ENCODE measurements at regions not wholly inside any gene's neighbourhood (a gene's known extent, or its start where the extent isn't known, plus 50 kb on each side); places are given as distances from the start of the nearest gene placed in this dataset.

DNA sequence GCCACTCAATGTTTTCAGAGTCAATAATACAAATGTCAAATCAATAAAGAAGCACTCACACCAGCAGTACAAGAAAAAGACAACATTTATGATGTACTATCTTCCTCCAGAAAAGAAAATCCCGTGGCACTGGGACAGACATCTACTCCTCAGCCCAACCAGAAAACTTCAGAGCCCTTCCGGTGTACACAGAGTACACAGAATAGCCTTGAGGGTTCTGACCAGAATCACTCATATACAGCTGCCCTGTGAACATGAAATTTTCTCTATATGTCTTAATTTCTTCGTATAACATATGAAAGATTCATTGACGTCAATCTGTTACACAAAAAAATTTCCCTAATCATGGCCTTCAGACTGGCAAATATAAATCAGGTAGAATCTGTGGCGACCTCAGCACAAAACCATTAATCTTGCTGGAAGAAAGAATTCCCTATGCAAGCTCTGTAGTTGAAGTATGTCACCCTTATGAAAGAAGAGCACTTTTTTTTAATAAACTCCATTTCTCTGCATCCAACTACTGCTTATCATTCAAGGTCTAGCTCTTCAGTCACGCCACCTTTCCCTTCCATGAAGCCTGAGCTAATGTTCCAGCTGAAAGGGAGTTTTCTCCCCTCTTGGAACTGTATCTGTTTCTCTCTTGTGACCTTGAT, 53.8 kb upstream of the PLAAT1 start:
- TF ChIP-seq, protein P1, sequence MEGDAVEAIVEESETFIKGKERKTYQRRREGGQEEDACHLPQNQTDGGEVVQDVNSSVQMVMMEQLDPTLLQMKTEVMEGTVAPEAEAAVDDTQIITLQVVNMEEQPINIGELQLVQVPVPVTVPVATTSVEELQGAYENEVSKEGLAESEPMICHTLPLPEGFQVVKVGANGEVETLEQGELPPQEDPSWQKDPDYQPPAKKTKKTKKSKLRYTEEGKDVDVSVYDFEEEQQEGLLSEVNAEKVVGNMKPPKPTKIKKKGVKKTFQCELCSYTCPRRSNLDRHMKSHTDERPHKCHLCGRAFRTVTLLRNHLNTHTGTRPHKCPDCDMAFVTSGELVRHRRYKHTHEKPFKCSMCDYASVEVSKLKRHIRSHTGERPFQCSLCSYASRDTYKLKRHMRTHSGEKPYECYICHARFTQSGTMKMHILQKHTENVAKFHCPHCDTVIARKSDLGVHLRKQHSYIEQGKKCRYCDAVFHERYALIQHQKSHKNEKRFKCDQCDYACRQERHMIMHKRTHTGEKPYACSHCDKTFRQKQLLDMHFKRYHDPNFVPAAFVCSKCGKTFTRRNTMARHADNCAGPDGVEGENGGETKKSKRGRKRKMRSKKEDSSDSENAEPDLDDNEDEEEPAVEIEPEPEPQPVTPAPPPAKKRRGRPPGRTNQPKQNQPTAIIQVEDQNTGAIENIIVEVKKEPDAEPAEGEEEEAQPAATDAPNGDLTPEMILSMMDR (IDR thresholded peaks at IDR 0.05) = no peak
- TF ChIP-seq POLR2A (IDR thresholded peaks at IDR 0.05) = no peak
